SK-N-SH (cell line): ENCODE measurements at regions not wholly inside any gene's neighbourhood (a gene's known extent, or its start where the extent isn't known, plus 50 kb on each side); places are given as distances from the start of the nearest gene placed in this dataset.

ENCODE experiments used
- CTCF ChIP-seq: fragments of 200-600 bp; sonication (generic); IDR thresholded peaks from 2 replicates; pipeline ENCODE4 v1.6.1; 2017; ENCODE audit warnings: antibody characterized with exemption, mild to moderate bottlenecking, moderate library complexity
- ELF1 ChIP-seq: IDR thresholded peaks from 2 replicates; pipeline ENCODE4 v1.4.0; 2012
- EP300 ChIP-seq, 2 experiments: IDR thresholded peaks; 2 replicates each; pipeline versions ENCODE4 v1.4.0 to v1.6.1; 2012; ENCODE audit warnings: borderline replicate concordance in 1 of 2, low read depth in 1 of 2, low read length in 1 of 2
- JUND ChIP-seq: IDR thresholded peaks from 2 replicates; pipeline ENCODE4 v1.4.0; 2012
- NRF1 ChIP-seq: IDR thresholded peaks from 2 replicates; pipeline ENCODE4 v1.6.1; 2012; ENCODE audit warnings: low read depth, mild to moderate bottlenecking, low read length
- POLR2AphosphoS5 ChIP-seq: IDR thresholded peaks from 2 replicates; pipeline ENCODE4 v1.6.1; 2012; ENCODE audit warnings: low read depth, low read length
- RCOR1 ChIP-seq: fragments of 150-350 bp; IDR thresholded peaks from 2 replicates; pipeline ENCODE4 v1.6.1; 2017; ENCODE audit warnings: antibody characterized with exemption, low read length
- REST ChIP-seq: IDR thresholded peaks from 2 replicates; pipeline ENCODE4 v1.6.1; 2012; ENCODE audit warnings: mild to moderate bottlenecking, low read depth, low read length, moderate library complexity
- TCF12 ChIP-seq: IDR thresholded peaks from 2 replicates; pipeline ENCODE4 v1.4.0; 2012
- USF1 ChIP-seq: IDR thresholded peaks from 2 replicates; pipeline ENCODE4 v1.4.0; 2012; ENCODE audit warnings: low read depth, borderline replicate concordance
- YY1 ChIP-seq: IDR thresholded peaks from 2 replicates; pipeline ENCODE4 v1.4.0; 2012; ENCODE audit warnings: low read depth, mild to moderate bottlenecking
- TF ChIP-seq, protein P1 (sequence below): IDR thresholded peaks from 2 replicates; pipeline ENCODE4 v1.4.0; 2012; ENCODE audit warnings: low read depth

DNA sequence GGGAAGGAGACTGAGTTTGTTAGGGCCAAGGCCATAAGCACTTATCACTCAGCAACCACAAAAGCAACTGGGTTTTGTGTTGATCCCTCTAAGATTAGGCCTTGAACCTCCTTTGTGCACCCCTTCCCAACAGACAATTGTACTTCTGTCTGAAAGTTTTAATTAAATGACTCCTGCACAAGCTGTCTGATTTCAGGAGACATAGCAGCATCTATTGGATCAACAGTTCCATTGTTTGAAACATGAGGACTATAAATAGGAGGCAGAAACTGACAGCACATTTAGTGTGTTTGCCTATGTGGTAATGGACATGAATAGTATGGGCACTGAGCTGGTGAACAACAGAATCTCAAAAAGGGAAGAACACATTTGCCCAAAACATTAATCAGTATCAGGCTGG, 167.3 kb upstream of the KCNJ6 start:
- TF ChIP-seq CTCF (no peak), POLR2AphosphoS5 (no peak), JUND (no peak), ELF1 (no peak), USF1 (no peak), NRF1 (no peak), YY1 (no peak), REST (no peak), EP300 (IDR thresholded peaks at IDR 0.05; ENCODE audit: borderline replicate concordance in 1 of 2, low read depth in 1 of 2, low read length in 1 of 2) (no peak), RCOR1 (no peak), TCF12 (no peak)
- TF ChIP-seq, protein P1, sequence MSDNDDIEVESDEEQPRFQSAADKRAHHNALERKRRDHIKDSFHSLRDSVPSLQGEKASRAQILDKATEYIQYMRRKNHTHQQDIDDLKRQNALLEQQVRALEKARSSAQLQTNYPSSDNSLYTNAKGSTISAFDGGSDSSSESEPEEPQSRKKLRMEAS, result no peak
